Naive thymus-derived CD4-positive, alpha-beta T cell (primary cell): ENCODE measurements at regions not wholly inside any gene's neighbourhood (a gene's known extent, or its start where the extent isn't known, plus 50 kb on each side); places are given as distances from the start of the nearest gene placed in this dataset.
"Not testable (repeated sequence)": the region's sequence is repeated elsewhere in the genome, so short reads cannot be mapped to it uniquely, and the experiment has no call there.

Experiments
- ATAC-seq: fragments of 150-1000 bp; cut with Tn5 transposase; 2 replicates; pipeline ENCODE4 v1.10.0; 2021; ENCODE audit warnings: mild to moderate bottlenecking, moderate library complexity
- CTCF ChIA-PET: fragments of 350-600 bp; sonication (Branson Sonifier 250); formaldehyde crosslinking; loops from one replicate; lab custom pipeline; 2021; ENCODE audit warnings: antibody characterized with exemption; lab: Charles Lee
- POLR2A ChIA-PET: fragments of 350-600 bp; sonication (Branson Sonifier 250); formaldehyde crosslinking; loops from one replicate; lab custom pipeline; 2021; ENCODE audit warnings: antibody characterized with exemption, inconsistent platforms; lab: Charles Lee
- DNase-seq, 9 donors: peaks; one replicate each; pipeline versions ENCODE4 v3.0.0 to v3.0.0-alpha.2; 2020 to 2022; ENCODE audit warnings: mixed read lengths in 1 of 9
- H3K27ac ChIP-seq: one replicate; pipeline ENCODE4 v1.7.0; 2013; ENCODE audit warnings: mild to moderate bottlenecking, low read depth, low read length, moderate library complexity
- H3K27me3 ChIP-seq, 2 donors: one replicate each; pipeline ENCODE4 v1.7.0; 2013; ENCODE audit warnings: low read length in 2 of 2, mild to moderate bottlenecking in 2 of 2, moderate library complexity in 2 of 2; ENCODE audit not compliant: control insufficient read depth in 2 of 2, insufficient read depth in 2 of 2
- H3K36me3 ChIP-seq, 3 experiments: 1 replicate in 2 of 3; 2 replicates in 1 of 3; pipeline ENCODE4 v1.7.0; 2013; ENCODE audit warnings: low read length in 3 of 3, mild to moderate bottlenecking in 3 of 3, moderate library complexity in 1 of 3; ENCODE audit not compliant: insufficient read depth in 3 of 3, control insufficient read depth in 2 of 3
- H3K4me1 ChIP-seq, 2 donors: one replicate each; pipeline ENCODE4 v1.7.0; 2013; ENCODE audit warnings: low read length in 2 of 2, mild to moderate bottlenecking in 2 of 2, moderate library complexity in 1 of 2; ENCODE audit not compliant: control insufficient read depth in 2 of 2, insufficient read depth in 2 of 2
- H3K4me3 ChIP-seq: 2 replicates; pipeline ENCODE4 v1.7.0; 2013; ENCODE audit warnings: mild to moderate bottlenecking, low read length
- H3K9me3 ChIP-seq, 3 experiments: 1 replicate in 2 of 3; 2 replicates in 1 of 3; pipeline ENCODE4 v1.7.0; 2013; ENCODE audit warnings: low read length in 3 of 3; ENCODE audit not compliant: control insufficient read depth in 2 of 3
- H3K27ac Mint-ChIP-seq, 9 donors: one replicate each; pipeline ENCODE4 v1.8.0; 2020 to 2022; ENCODE audit warnings: mixed read lengths in 9 of 9, mild to moderate bottlenecking in 8 of 9, moderate library complexity in 5 of 9, inconsistent platforms in 2 of 9
- H3K27me3 Mint-ChIP-seq, 5 donors: one replicate each; pipeline ENCODE4 v1.8.0; 2021 to 2022; ENCODE audit warnings: mixed read lengths in 5 of 5, mild to moderate bottlenecking in 1 of 5
- H3K36me3 Mint-ChIP-seq, 5 donors: one replicate each; pipeline ENCODE4 v1.8.0; 2020 to 2022; ENCODE audit warnings: mixed read lengths in 5 of 5, mild to moderate bottlenecking in 3 of 5, inconsistent platforms in 1 of 5
- H3K4me1 Mint-ChIP-seq, 7 donors: one replicate each; pipeline ENCODE4 v1.8.0; 2020 to 2022; ENCODE audit warnings: mixed read lengths in 7 of 7, mild to moderate bottlenecking in 3 of 7, inconsistent platforms in 1 of 7
- H3K4me3 Mint-ChIP-seq, 10 donors: one replicate each; pipeline ENCODE4 v1.8.0; 2020 to 2022; ENCODE audit warnings: mild to moderate bottlenecking in 10 of 10, mixed read lengths in 10 of 10, moderate library complexity in 6 of 10, inconsistent platforms in 2 of 10
- H3K9me3 Mint-ChIP-seq, 11 donors: one replicate each; pipeline ENCODE4 v1.8.0; 2020 to 2022; ENCODE audit warnings: mixed read lengths in 11 of 11, mild to moderate bottlenecking in 4 of 11, inconsistent platforms in 1 of 11, moderate library complexity in 1 of 11
- intact Hi-C, 2 donors: fragments of 100-400 bp; cut with micrococcal nuclease; formaldehyde crosslinking; loops; one replicate each; pipeline ENCODE4 v1.15.1; 2023

DNA sequence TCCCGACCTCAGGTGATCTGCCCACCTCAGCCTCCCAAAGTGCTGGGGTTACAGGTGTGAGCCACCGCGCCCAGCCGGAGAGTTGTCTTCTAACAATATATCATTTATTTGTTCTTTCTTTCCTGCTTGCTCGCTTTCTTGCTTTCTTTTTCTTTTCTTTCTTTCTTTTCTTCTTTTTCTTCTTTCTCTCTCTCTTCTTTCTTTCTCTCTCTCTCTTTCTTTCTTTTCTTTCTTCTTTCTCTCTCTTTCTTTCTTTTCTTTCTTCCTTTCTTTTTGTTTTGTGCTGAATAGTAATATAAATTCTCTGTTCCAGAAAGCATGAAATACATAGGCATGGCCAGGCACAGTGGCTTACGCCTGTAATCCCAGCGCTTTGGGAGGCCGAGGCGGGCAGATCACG is 73.5 kb upstream of the ZNF644 start:
- H3K36me3 Mint-ChIP-seq, POLR2A ChIA-PET: not testable (repeated sequence)

DNA sequence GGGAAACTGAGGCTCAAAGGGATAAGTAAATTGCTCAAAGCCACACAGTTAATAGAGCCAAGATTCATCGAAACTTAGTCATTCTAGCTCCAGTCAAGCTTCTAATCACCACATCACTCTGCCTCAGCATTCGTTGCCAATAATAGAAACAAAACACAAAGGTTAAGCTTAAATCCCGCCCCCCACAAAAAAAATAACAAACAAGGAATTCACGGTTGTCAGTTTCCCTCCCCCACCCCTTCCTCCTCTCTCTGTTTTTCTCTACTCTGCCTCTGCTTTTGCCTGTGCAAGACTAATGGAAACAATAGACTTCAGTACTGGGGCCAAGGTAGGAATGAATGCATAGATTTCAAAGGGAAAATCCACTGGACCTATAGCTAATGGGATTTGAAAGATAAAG is 70.7 kb upstream of the ZNF644 start:
- ATAC-seq (no peak), DNase-seq (no peak)
- H3K27me3 ChIP-seq, result no peaks in the 10 kb centered on the region
- no peak overlapping the region for H3K4me3 Mint-ChIP-seq
- POLR2A ChIA-PET, result no interaction called here
- no peaks in the 10 kb centered on the region for H3K36me3 Mint-ChIP-seq
- peaks cover 0 to 15% (median 2%) of the 10 kb centered on the region in 11 donors for H3K9me3 Mint-ChIP-seq
- no peaks in the 10 kb centered on the region for H3K4me1 ChIP-seq
- H3K4me1 Mint-ChIP-seq, result no peaks in the 10 kb centered on the region
- no peak overlapping the region for H3K4me3 ChIP-seq
- H3K27ac Mint-ChIP-seq, result no peak overlapping the region
- peaks cover 8 to 22% (median 16%) of the 10 kb centered on the region in 5 donors for H3K27me3 Mint-ChIP-seq
- no peak overlapping the region for H3K27ac ChIP-seq
- intact Hi-C loops, result no loop called here
- no peaks in the 10 kb centered on the region for H3K9me3 ChIP-seq
- CTCF ChIA-PET, result no interaction called here
- no peaks in the 10 kb centered on the region for H3K36me3 ChIP-seq

More for the DNA sequence above, 73.5 kb upstream of the ZNF644 start:
- H3K9me3 ChIP-seq, H3K36me3 ChIP-seq, CTCF ChIA-PET, H3K27ac ChIP-seq, H3K9me3 Mint-ChIP-seq, H3K4me1 ChIP-seq, H3K4me3 Mint-ChIP-seq, H3K4me3 ChIP-seq, intact Hi-C loops, H3K27me3 ChIP-seq, ATAC-seq, DNase-seq: not testable (repeated sequence)
- peaks cover 3 to 11% (median 7%) of the 10 kb centered on the region in 7 donors for H3K4me1 Mint-ChIP-seq
- H3K27ac Mint-ChIP-seq, result peak overlapping the region in 1 of 9 donors; percentile 65
- H3K27me3 Mint-ChIP-seq, result peaks cover 8 to 31% (median 23%) of the 10 kb centered on the region in 5 donors

GRCh38 chr1:91091812-91092211 is 70.0 kb upstream of the ZNF644 start:
- intact Hi-C loops, result no loop called here
- H3K27me3 ChIP-seq, result no peaks in the 10 kb centered on the region
- ChIA-PET CTCF (no interaction called here), POLR2A (no interaction called here)
- H3K4me3 ChIP-seq, result no peak overlapping the region
- H3K4me3 Mint-ChIP-seq, result no peak overlapping the region
- H3K36me3 ChIP-seq, result no peaks in the 10 kb centered on the region
- H3K9me3 Mint-ChIP-seq, result peaks cover 0 to 15% (median 2%) of the 10 kb centered on the region in 11 donors
- peaks cover 8 to 22% (median 16%) of the 10 kb centered on the region in 5 donors for H3K27me3 Mint-ChIP-seq
- H3K4me1 ChIP-seq, result no peaks in the 10 kb centered on the region
- no peak overlapping the region for H3K27ac ChIP-seq
- no peaks in the 10 kb centered on the region for H3K36me3 Mint-ChIP-seq
- no peaks in the 10 kb centered on the region for H3K4me1 Mint-ChIP-seq
- ATAC-seq (no peak), DNase-seq (no peak)
- H3K27ac Mint-ChIP-seq, result no peak overlapping the region
- H3K9me3 ChIP-seq, result no peaks in the 10 kb centered on the region

- Histone ChIP-seq H3K4me3 (no peak overlapping the region), H3K27me3 (no peaks in the 10 kb centered on the region), H3K36me3 (no peaks in the 10 kb centered on the region), H3K4me1 (no peaks in the 10 kb centered on the region), H3K9me3 (no peaks in the 10 kb centered on the region), H3K27ac (no peak overlapping the region)
- H3K27ac Mint-ChIP-seq, result no peak overlapping the region
- no peaks in the 10 kb centered on the region for H3K4me1 Mint-ChIP-seq
- DNase-seq, result no peak
- CTCF ChIA-PET, result no interaction called here
- H3K36me3 Mint-ChIP-seq, result peaks cover 0 to 6% (median 0%) of the 10 kb centered on the region in 5 donors
- no peak for ATAC-seq
- POLR2A ChIA-PET, result no interaction called here
- H3K27me3 Mint-ChIP-seq, result peaks cover 0 to 16% (median 1%) of the 10 kb centered on the region in 5 donors
- intact Hi-C loops, result no loop called here
- no peak overlapping the region for H3K4me3 Mint-ChIP-seq
- H3K9me3 Mint-ChIP-seq, result peaks cover 0 to 2% (median 0%) of the 10 kb centered on the region in 11 donors
These were observed 58.8 kb upstream of the ZNF644 start for GRCh38 chr1:91080650-91081049.

- DNase-seq, result no peak
- H3K27ac ChIP-seq, result no peak overlapping the region
- POLR2A ChIA-PET, result no interaction called here
- Mint-ChIP-seq H3K36me3 (peaks cover 0 to 6% (median 0%) of the 10 kb centered on the region in 5 donors), H3K4me3 (no peak overlapping the region), H3K27me3 (peaks cover 0 to 23% (median 4%) of the 10 kb centered on the region in 5 donors), H3K9me3 (peaks cover 0 to 3% (median 0%) of the 10 kb centered on the region in 11 donors), H3K27ac (no peak overlapping the region), H3K4me1 (peaks cover 0 to 3% (median 0%) of the 10 kb centered on the region in 7 donors)
- H3K36me3 ChIP-seq, result no peaks in the 10 kb centered on the region
- CTCF ChIA-PET, result no interaction called here
- H3K9me3 ChIP-seq, result no peaks in the 10 kb centered on the region
- no peak for ATAC-seq
- no peaks in the 10 kb centered on the region for H3K4me1 ChIP-seq
- H3K4me3 ChIP-seq, result no peak overlapping the region
- no peaks in the 10 kb centered on the region for H3K27me3 ChIP-seq
- intact Hi-C loops, result no loop called here
These were observed 57.0 kb upstream of the ZNF644 start for GRCh38 chr1:91078859-91079258.

- DNase-seq, result no peak
- H3K4me1 ChIP-seq, result no peaks in the 10 kb centered on the region
- no peak for ATAC-seq
- no peaks in the 10 kb centered on the region for H3K27me3 ChIP-seq
- intact Hi-C loops, result no loop called here
- H3K27ac ChIP-seq, result no peak overlapping the region
- Mint-ChIP-seq H3K9me3 (peaks cover 0 to 3% (median 0%) of the 10 kb centered on the region in 11 donors), H3K27ac (no peak overlapping the region), H3K36me3 (peaks cover 0 to 6% (median 0%) of the 10 kb centered on the region in 5 donors), H3K4me1 (peaks cover 0 to 3% (median 0%) of the 10 kb centered on the region in 7 donors), H3K4me3 (no peak overlapping the region), H3K27me3 (peaks cover 0 to 23% (median 4%) of the 10 kb centered on the region in 5 donors)
- H3K4me3 ChIP-seq, result no peak overlapping the region
- CTCF ChIA-PET, result no interaction called here
- no peaks in the 10 kb centered on the region for H3K36me3 ChIP-seq
- POLR2A ChIA-PET, result interaction anchor here (0.5 kb wide), 1 partner anchor 553 kb away, joined by 3 read pairs; no protein-coding TSS in a partner anchor
- H3K9me3 ChIP-seq, result no peaks in the 10 kb centered on the region
These were observed 55.0 kb upstream of the ZNF644 start for GRCh38 chr1:91076834-91077233.
